HepG2 (cell line): ENCODE measurements at regions not wholly inside any gene's neighbourhood (a gene's known extent, or its start where the extent isn't known, plus 50 kb on each side); places are given as distances from the start of the nearest gene placed in this dataset.
"Not testable (repeated sequence)": the region's sequence is repeated elsewhere in the genome, so short reads cannot be mapped to it uniquely, and the experiment has no call there.

Experiments
- ATAC-seq: fragments of 200-7000 bp; cut with Tn5 transposase; 3 replicates; pipeline ENCODE4 v1.9.1; 2020; ENCODE audit warnings: mild to moderate bottlenecking, moderate library complexity
- BruUV-seq: library from RNA; stranded (reverse); fragments of 400-500 nt; replicated peaks from 2 replicates; lab custom pipeline; 2021; lab: Mats Ljungman, UMichigan
- CTCF ChIA-PET: fragments of 300-600 bp; formaldehyde crosslinking; extraction: SDS; loops from one replicate; lab custom pipeline; 2021; ENCODE audit warnings: low total read pairs, inconsistent platforms, low intra/inter-chr PET ratio; lab: Yijun Ruan, JAX
- POLR2A ChIA-PET: fragments of 350-600 bp; sonication (Branson Sonifier 250); formaldehyde crosslinking; loops from one replicate; lab custom pipeline; 2020; ENCODE audit warnings: antibody characterized with exemption, inconsistent platforms; lab: Yijun Ruan, JAX
- DNase-seq: peaks from one replicate; pipeline ENCODE4 v3.0.0-alpha.2; 2015; ENCODE audit warnings: low spot score
- FAIRE-seq: peaks from 3 replicates; lab custom pipeline; 2011; peaks lifted over from hg19 to GRCh38; lab: Jason Lieb, UNC
- H2AFZ ChIP-seq: one replicate; pipeline ENCODE4 v1.6.1; 2011; ENCODE audit warnings: low read length, inconsistent platforms
- H3K27ac ChIP-seq: fragments of 300-600 bp; 3 replicates; pipeline ENCODE4 v1.8.0; 2011; ENCODE audit warnings: mixed run types, mild to moderate bottlenecking, mixed read lengths, low read length, inconsistent platforms; ENCODE audit not compliant: insufficient read depth; ENCODE audit errors: extremely low read length
- H3K27me3 ChIP-seq, 2 experiments: fragments of 200-600 bp in 1 of 2; 2 replicates in 1 of 2; 3 replicates in 1 of 2; pipeline versions ENCODE4 v1.6.0 to v1.8.0; 2011; ENCODE audit warnings: low read length in 2 of 2, mild to moderate bottlenecking in 2 of 2, moderate library complexity in 2 of 2, inconsistent platforms in 1 of 2; ENCODE audit not compliant: insufficient read depth in 2 of 2, control insufficient read depth in 1 of 2
- H3K36me3 ChIP-seq, 2 experiments: fragments of 200-600 bp in 1 of 2; replicated peaks in 1 of 2; 2 replicates in 1 of 2; 3 replicates in 1 of 2; pipeline versions ENCODE4 v1.5.1 to v1.8.0; 2011; ENCODE audit warnings: low read length in 2 of 2, inconsistent platforms in 1 of 2; ENCODE audit not compliant: insufficient read depth in 2 of 2, control insufficient read depth in 1 of 2
- H3K4me1 ChIP-seq: 2 replicates; pipeline ENCODE4 v1.5.1; 2012; ENCODE audit warnings: low read length, inconsistent platforms; ENCODE audit not compliant: insufficient read depth
- H3K4me2 ChIP-seq: 2 replicates; pipeline ENCODE4 v1.6.0; 2011; ENCODE audit warnings: low read depth, low read length, inconsistent platforms
- H3K4me3 ChIP-seq, 3 experiments: fragments of 200-600 bp in 1 of 3; sonication (generic), shearing (Covaris generic) in 1 of 3; replicated peaks in 1 of 3; 2 replicates each; pipeline ENCODE4 v1.5.1; 2011 to 2016; ENCODE audit warnings: low read length in 3 of 3, inconsistent platforms in 2 of 3, low read depth in 2 of 3, mild to moderate bottlenecking in 2 of 3, control low read depth in 1 of 3, mixed read lengths in 1 of 3; ENCODE audit not compliant: insufficient read depth in 1 of 3
- H3K79me2 ChIP-seq: one replicate; pipeline ENCODE4 v1.6.1; 2011; ENCODE audit warnings: low read length, inconsistent platforms; ENCODE audit not compliant: insufficient read depth
- H3K9ac ChIP-seq: 2 replicates; pipeline ENCODE4 v1.6.0; 2011; ENCODE audit warnings: mild to moderate bottlenecking, low read depth, low read length, inconsistent platforms; ENCODE audit not compliant: insufficient read depth
- H3K9me3 ChIP-seq: 2 replicates; pipeline ENCODE4 v1.5.1; 2012; ENCODE audit warnings: mild to moderate bottlenecking, low read length
- H4K20me1 ChIP-seq: 2 replicates; pipeline ENCODE4 v1.6.0; 2011; ENCODE audit warnings: inconsistent platforms, mild to moderate bottlenecking, low read length, moderate library complexity; ENCODE audit not compliant: insufficient read depth
- ASH2L ChIP-seq: fragments of 300-600, 200-600 bp; sonication (generic); IDR thresholded peaks from 2 replicates; pipeline ENCODE4 v1.7.0; 2017; ENCODE audit warnings: low read depth, mild to moderate bottlenecking, moderate library complexity, mixed read lengths, low read length; ENCODE audit not compliant: insufficient read length
- BRF2 ChIP-seq: sonication (generic); formaldehyde crosslinking; IDR thresholded peaks from 2 replicates; pipeline ENCODE4 v1.8.1; 2022; ENCODE audit warnings: mild to moderate bottlenecking, missing genetic modification reagents
- FLYWCH1 ChIP-seq: sonication (generic); formaldehyde crosslinking; IDR thresholded peaks from 2 replicates; pipeline ENCODE4 v1.8.1; 2023; ENCODE audit warnings: mild to moderate bottlenecking, missing genetic modification reagents
- HHEX ChIP-seq: IDR thresholded peaks from 2 replicates; pipeline ENCODE4 v1.6.1; 2016; ENCODE audit warnings: control low read depth
- HNRNPUL1 ChIP-seq: fragments of 200-400 bp; formaldehyde crosslinking; IDR thresholded peaks from 2 replicates; pipeline ENCODE4 v1.6.1; 2017; ENCODE audit warnings: low read depth, mild to moderate bottlenecking, low read length, moderate library complexity
- ISX ChIP-seq: sonication (generic); formaldehyde crosslinking; conservative IDR thresholded peaks from 2 replicates; pipeline ENCODE4 v1.5.0; 2020; ENCODE audit warnings: missing genetic modification reagents
- MED1 ChIP-seq: sonication (generic); formaldehyde crosslinking; IDR thresholded peaks from 2 replicates; pipeline ENCODE4 v1.4.0; 2020; ENCODE audit warnings: missing genetic modification reagents
- NFIC ChIP-seq: IDR thresholded peaks from 2 replicates; pipeline ENCODE4 v1.6.1; 2012; ENCODE audit warnings: mild to moderate bottlenecking, low read length, inconsistent platforms
- RAD51 ChIP-seq: fragments of 450-650 bp; IDR thresholded peaks from 2 replicates; pipeline ENCODE4 v1.6.1; 2016; ENCODE audit warnings: borderline replicate concordance
- TCF7 ChIP-seq: sonication (generic); IDR thresholded peaks from 2 replicates; pipeline ENCODE4 v1.6.1; 2016; ENCODE audit warnings: antibody characterized with exemption, low read depth
- ZNF10 ChIP-seq: sonication (generic); formaldehyde crosslinking; IDR thresholded peaks from 2 replicates; pipeline ENCODE4 v1.4.0; 2020; ENCODE audit warnings: mild to moderate bottlenecking, low read depth, missing genetic modification reagents, borderline replicate concordance
- ZNF280B ChIP-seq: sonication (generic); formaldehyde crosslinking; IDR thresholded peaks from 2 replicates; pipeline ENCODE4 v1.5.0; 2020; ENCODE audit warnings: missing genetic modification reagents, mild to moderate bottlenecking, borderline replicate concordance
- ZNF430 ChIP-seq: sonication (generic); formaldehyde crosslinking; IDR thresholded peaks from 2 replicates; pipeline ENCODE4 v1.9.0; 2021; ENCODE audit warnings: mild to moderate bottlenecking, missing genetic modification reagents
- ZNF878 ChIP-seq: sonication (generic); formaldehyde crosslinking; IDR thresholded peaks from 2 replicates; pipeline ENCODE4 v1.8.1; 2023; ENCODE audit warnings: mild to moderate bottlenecking, missing genetic modification reagents, moderate library complexity
- WGBS: methylation state at CpG from one replicate; pipeline ENCODE4 v1.1.6; 2017; ENCODE audit warnings: low lambda C conversion rate; 5-methylcytosine and 5-hydroxymethylcytosine counted together
- in situ Hi-C: cut with HindIII; loops from 2 replicates; pipeline ENCODE4 v1.10.0; 2017; ENCODE audit warnings: low pct_unique_long_range_greater_than_20kb; ENCODE audit not compliant: extremely low pct_ligation_motif_present
- intact Hi-C: fragments of 100-400 bp; cut with micrococcal nuclease; formaldehyde crosslinking; loops from one replicate; pipeline ENCODE4 v1.10.0; 2022; ENCODE audit not compliant: unreplicated experiment

GRCh38 chr15:81870062-81870745 is 175.6 kb downstream of the MEX3B start:
- intact Hi-C loops, H3K36me3 ChIP-seq, POLR2A ChIA-PET, H3K79me2 ChIP-seq, CTCF ChIA-PET, H3K4me2 ChIP-seq, BruUV-seq, H3K4me3 ChIP-seq, H3K9ac ChIP-seq, DNase-seq, in situ Hi-C loops, H3K9me3 ChIP-seq, H4K20me1 ChIP-seq, H3K4me1 ChIP-seq, H3K27me3 ChIP-seq, FAIRE-seq, ATAC-seq, H3K27ac ChIP-seq, H2AFZ ChIP-seq: not testable (repeated sequence)
- 61% methylated on average over 16 of the region's 16 CpGs for WGBS

- H3K4me3 ChIP-seq = no peak overlapping the region
- ATAC-seq = no peak
- intact Hi-C loops (no loop called here), in situ Hi-C loops (no loop called here)
- WGBS = 26% methylated on average over 10 of the region's 10 CpGs
- H3K27me3 ChIP-seq = no peaks in the 10 kb centered on the region
- H3K9ac ChIP-seq = no peak overlapping the region
- no peaks in the 10 kb centered on the region for H4K20me1 ChIP-seq
- no peak overlapping the region for H3K4me2 ChIP-seq
- H3K27ac ChIP-seq = no peak overlapping the region
- no peaks in the 10 kb centered on the region for H3K79me2 ChIP-seq
- DNase-seq = no peak
- no peak for FAIRE-seq
- no peak overlapping the region for H2AFZ ChIP-seq
- no peaks in the 10 kb centered on the region for H3K36me3 ChIP-seq
- ChIA-PET CTCF (no interaction called here), POLR2A (no interaction called here)
- no peaks in the 10 kb centered on the region for H3K9me3 ChIP-seq
- no peaks in the 10 kb centered on the region for H3K4me1 ChIP-seq
- no TSS peak for BruUV-seq
- TF ChIP-seq BRF2 (CRISPR knock-in tag) (no peak), NFIC (no peak), RAD51 (no peak), ASH2L (no peak), HHEX (CRISPR knock-in tag) (no peak), ZNF430 (CRISPR knock-in tag) (no peak), MED1 (CRISPR knock-in tag) (no peak), ZNF10 (CRISPR knock-in tag) (no peak), HNRNPUL1 (no peak), ZNF280B (no peak), ZNF878 (CRISPR knock-in tag) (no peak), ISX (CRISPR knock-in tag) (no peak), FLYWCH1 (no peak), TCF7 (no peak)
Measured at GRCh38 chr15:81869161-81869954, 176.5 kb downstream of the MEX3B start.
